ENCODE measurements at regions not wholly inside any gene's neighbourhood (a gene's known extent, or its start where the extent isn't known, plus 50 kb on each side); places are given as distances from the start of the nearest gene placed in this dataset.

DNA sequence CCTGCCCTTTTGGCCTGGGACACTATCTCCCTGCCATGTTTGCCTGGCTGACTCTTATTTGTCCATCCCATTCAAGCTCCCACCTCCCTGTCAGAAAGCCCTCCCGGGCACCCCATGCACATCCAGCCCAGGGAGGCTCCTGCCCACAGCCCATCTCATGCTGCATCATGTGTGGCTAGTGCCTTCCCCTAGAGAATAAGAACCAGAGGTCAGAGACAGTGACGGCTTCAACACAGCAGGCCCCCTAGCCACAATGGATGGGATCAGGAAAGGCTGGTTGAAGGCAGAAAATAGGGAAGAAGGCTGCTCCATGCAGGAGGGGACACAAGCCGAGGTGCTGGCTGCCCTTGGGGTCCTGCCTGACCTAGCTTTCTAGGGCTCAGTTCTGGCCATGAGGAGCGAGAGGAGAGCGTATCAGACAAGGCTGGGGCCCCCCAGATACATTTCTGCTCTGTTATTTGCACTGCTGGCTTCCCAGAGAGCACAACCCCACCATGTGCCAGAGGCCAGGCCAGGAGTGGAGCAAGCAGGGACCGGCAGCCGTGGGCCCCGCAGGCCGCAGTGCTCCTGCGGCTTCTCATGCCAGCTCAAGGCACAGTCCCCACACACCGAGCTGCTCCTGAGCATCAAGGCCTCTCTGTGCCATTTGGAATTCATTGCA is 161.1 kb upstream of the ZMIZ1 start:
- TF ChIP-seq CTCF (IDR thresholded peaks at IDR 0.05; ENCODE audit: low read length), result no peak
- no peak for TF ChIP-seq EZH2 (IDR thresholded peaks at IDR 0.05; ENCODE audit: borderline replicate concordance, low read length)
